Stromal cell of bone marrow (primary cell): ENCODE measurements at regions not wholly inside any gene's neighbourhood (a gene's known extent, or its start where the extent isn't known, plus 50 kb on each side); places are given as distances from the start of the nearest gene placed in this dataset.

ENCODE experiments used
- DNase-seq: peaks from one replicate; pipeline ENCODE4 v3.0.0-alpha.2; 2012; ENCODE audit warnings: low read depth

- no peak for DNase-seq
Observed at GRCh38 chr16:86041215-86041614, 142.3 kb downstream of the IRF8 start.

GRCh38 chr16:86041807-86042206, 142.8 kb downstream of the IRF8 start:
- no peak for DNase-seq

GRCh38 chr16:86042393-86042792, 143.4 kb downstream of the IRF8 start:
- DNase-seq: no peak

GRCh38 chr16:86042996-86043725, 144.2 kb downstream of the IRF8 start:
- no peak for DNase-seq

- DNase-seq: no peak
Observed at GRCh38 chr16:86044241-86044671, 145.3 kb downstream of the IRF8 start.

- DNase-seq: no peak
Observed at GRCh38 chr16:86044881-86045590, 146.1 kb downstream of the IRF8 start.

GRCh38 chr16:86045591-86045971, 146.6 kb downstream of the IRF8 start:
- no peak for DNase-seq

- DNase-seq: no peak
Observed at GRCh38 chr16:86046026-86046425, 147.1 kb downstream of the IRF8 start.

- no peak for DNase-seq
Observed at GRCh38 chr16:86046667-86047270, 147.8 kb downstream of the IRF8 start.

GRCh38 chr16:86048221-86048620, 149.3 kb downstream of the IRF8 start:
- DNase-seq: no peak

- no peak for DNase-seq
Observed at GRCh38 chr16:86048882-86049585, 150.1 kb downstream of the IRF8 start.

GRCh38 chr16:86049641-86050040, 150.7 kb downstream of the IRF8 start:
- DNase-seq: no peak

GRCh38 chr16:86050111-86050510, 151.1 kb downstream of the IRF8 start:
- no peak for DNase-seq

- DNase-seq: no peak
Observed at GRCh38 chr16:86050591-86051367, 151.8 kb downstream of the IRF8 start.

GRCh38 chr16:86051368-86052114, 152.6 kb downstream of the IRF8 start:
- no peak for DNase-seq

- DNase-seq: no peak
Observed at GRCh38 chr16:86052115-86052670, 153.2 kb downstream of the IRF8 start.

GRCh38 chr16:86052926-86053325, 154.0 kb downstream of the IRF8 start:
- no peak for DNase-seq

- DNase-seq: no peak
Observed at GRCh38 chr16:86059253-86060171, 160.6 kb downstream of the IRF8 start.
